Activated B cell treated with CpG ODN at 0.5 μM for 24 hours (primary cell): ENCODE measurements at regions not wholly inside any gene's neighbourhood (a gene's known extent, or its start where the extent isn't known, plus 50 kb on each side); places are given as distances from the start of the nearest gene placed in this dataset.

Experiments
- ATAC-seq: fragments of 200-7000 bp; cut with Tn5 transposase; one replicate; pipeline ENCODE4 v1.10.0; 2021; ENCODE audit warnings: low read depth, mild to moderate bottlenecking, moderate library complexity
- CTCF ChIA-PET: fragments of 350-600 bp; sonication (Branson Sonifier 250); formaldehyde crosslinking; loops from one replicate; lab custom pipeline; 2021; ENCODE audit warnings: antibody characterized with exemption; lab: Charles Lee
- POLR2A ChIA-PET: fragments of 350-600 bp; sonication (Branson Sonifier 250); formaldehyde crosslinking; loops from one replicate; lab custom pipeline; 2021; ENCODE audit warnings: antibody characterized with exemption; lab: Charles Lee
- DNase-seq: peaks from one replicate; pipeline ENCODE4 v3.0.0; 2022
- H3K27ac Mint-ChIP-seq: one replicate; pipeline ENCODE4 v1.8.0; 2020; ENCODE audit warnings: mixed read lengths
- H3K27me3 Mint-ChIP-seq: one replicate; pipeline ENCODE4 v1.8.0; 2021; ENCODE audit warnings: mixed read lengths
- H3K36me3 Mint-ChIP-seq: one replicate; pipeline ENCODE4 v1.8.0; 2021; ENCODE audit warnings: low read depth, mixed read lengths
- H3K4me1 Mint-ChIP-seq: one replicate; pipeline ENCODE4 v1.8.0; 2021; ENCODE audit warnings: mixed read lengths
- H3K4me3 Mint-ChIP-seq: one replicate; pipeline ENCODE4 v1.8.0; 2020; ENCODE audit warnings: mild to moderate bottlenecking, mixed read lengths
- H3K9me3 Mint-ChIP-seq: one replicate; pipeline ENCODE4 v1.8.0; 2020; ENCODE audit warnings: mixed read lengths
- intact Hi-C: fragments of 100-400 bp; cut with micrococcal nuclease; formaldehyde crosslinking; loops from one replicate; pipeline ENCODE4 v1.15.1; 2024
- TF ChIP-seq, protein P1 (sequence below): fragments of 200-600 bp; IDR thresholded peaks from one replicate; pipeline ENCODE4 v1.8.0; 2022; ENCODE audit warnings: antibody characterized with exemption, mild to moderate bottlenecking

DNA sequence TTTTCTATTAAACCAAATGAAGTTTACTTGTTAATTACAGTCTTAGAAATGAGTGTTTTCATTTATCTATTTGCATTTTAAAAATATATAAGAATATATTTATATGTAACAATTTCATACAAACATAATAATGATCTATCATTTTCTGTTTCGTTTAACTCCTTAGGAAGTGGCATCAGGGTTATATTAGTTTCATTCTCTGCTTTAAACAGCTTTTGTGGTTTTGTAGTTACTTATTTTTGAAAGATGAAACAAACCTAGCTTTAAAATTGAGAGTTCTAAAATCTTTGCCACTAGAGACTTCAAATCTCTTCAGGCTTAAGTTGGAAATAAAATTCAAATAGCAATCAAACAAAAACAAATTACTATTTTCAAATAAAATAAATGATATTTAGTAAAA lies 2110.6 kb downstream of the MRPL39 start:
- Mint-ChIP-seq H3K9me3 (no peaks in the 10 kb centered on the region), H3K4me3 (no peak overlapping the region), H3K4me1 (no peaks in the 10 kb centered on the region), H3K27ac (no peak overlapping the region), H3K27me3 (no peaks in the 10 kb centered on the region), H3K36me3 (no peaks in the 10 kb centered on the region)
- intact Hi-C loops, result no loop called here
- ChIA-PET CTCF (no interaction called here), POLR2A (no interaction called here)
- DNase-seq (no peak), ATAC-seq (no peak)
- TF ChIP-seq, protein P1, sequence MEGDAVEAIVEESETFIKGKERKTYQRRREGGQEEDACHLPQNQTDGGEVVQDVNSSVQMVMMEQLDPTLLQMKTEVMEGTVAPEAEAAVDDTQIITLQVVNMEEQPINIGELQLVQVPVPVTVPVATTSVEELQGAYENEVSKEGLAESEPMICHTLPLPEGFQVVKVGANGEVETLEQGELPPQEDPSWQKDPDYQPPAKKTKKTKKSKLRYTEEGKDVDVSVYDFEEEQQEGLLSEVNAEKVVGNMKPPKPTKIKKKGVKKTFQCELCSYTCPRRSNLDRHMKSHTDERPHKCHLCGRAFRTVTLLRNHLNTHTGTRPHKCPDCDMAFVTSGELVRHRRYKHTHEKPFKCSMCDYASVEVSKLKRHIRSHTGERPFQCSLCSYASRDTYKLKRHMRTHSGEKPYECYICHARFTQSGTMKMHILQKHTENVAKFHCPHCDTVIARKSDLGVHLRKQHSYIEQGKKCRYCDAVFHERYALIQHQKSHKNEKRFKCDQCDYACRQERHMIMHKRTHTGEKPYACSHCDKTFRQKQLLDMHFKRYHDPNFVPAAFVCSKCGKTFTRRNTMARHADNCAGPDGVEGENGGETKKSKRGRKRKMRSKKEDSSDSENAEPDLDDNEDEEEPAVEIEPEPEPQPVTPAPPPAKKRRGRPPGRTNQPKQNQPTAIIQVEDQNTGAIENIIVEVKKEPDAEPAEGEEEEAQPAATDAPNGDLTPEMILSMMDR, result no peak

DNA sequence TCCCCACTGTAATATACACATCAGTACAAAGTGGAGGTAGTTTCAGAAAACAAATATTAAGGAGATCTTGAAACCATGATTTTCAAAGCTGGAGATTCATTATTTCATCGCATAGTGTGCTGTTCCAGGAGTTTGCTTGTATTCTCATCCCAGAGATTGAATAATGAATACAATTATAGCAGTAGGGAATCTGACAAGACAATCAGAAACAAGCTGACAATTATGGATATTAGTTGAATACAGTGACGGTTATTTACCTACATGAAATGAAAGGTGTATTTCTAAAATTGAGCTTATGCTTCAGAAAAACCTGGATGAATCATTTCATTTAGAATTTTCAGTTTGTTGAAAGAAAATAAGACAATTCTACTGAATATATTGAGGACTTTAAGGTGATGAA lies 2119.0 kb downstream of the MRPL39 start:
- Mint-ChIP-seq H3K27me3 (no peaks in the 10 kb centered on the region), H3K9me3 (no peaks in the 10 kb centered on the region), H3K36me3 (no peaks in the 10 kb centered on the region), H3K4me1 (no peaks in the 10 kb centered on the region), H3K4me3 (no peak overlapping the region), H3K27ac (no peak overlapping the region)
- intact Hi-C loops, result no loop called here
- TF ChIP-seq, protein P1, result no peak
- ATAC-seq (no peak), DNase-seq (no peak)
- ChIA-PET CTCF (no interaction called here), POLR2A (no interaction called here)

DNA sequence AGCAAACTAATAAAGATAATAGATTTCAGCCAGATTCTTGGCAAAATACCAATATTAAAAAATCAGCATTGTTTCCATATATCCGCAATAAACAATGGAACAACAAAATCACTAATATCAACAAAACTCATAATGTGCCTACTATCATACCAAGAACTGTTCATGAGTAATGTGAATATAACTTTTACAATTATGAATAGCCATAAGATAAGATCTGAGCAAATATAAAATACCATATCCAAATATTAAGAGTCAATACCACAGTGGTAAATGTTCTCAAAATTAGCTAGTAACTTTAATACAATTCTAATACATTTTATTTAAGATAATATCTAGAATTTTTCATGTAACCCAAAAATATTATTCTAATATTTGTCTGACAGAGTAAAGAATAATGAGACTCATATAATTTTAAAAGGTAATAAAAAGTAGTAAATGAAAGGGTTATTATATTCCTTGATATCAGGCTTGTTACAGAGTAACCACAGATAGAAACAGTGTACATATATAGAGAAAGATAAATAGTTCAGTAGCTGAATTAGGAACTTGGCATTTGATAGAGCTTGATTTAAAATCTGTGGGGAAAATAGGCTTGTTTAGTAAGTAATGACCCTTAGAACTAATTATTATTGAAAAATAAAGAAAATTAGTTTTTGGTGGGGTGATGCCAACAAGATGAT lies 2126.6 kb downstream of the MRPL39 start:
- Mint-ChIP-seq H3K4me1 (no peaks in the 10 kb centered on the region), H3K36me3 (no peaks in the 10 kb centered on the region), H3K9me3 (no peaks in the 10 kb centered on the region), H3K4me3 (no peak overlapping the region), H3K27me3 (no peaks in the 10 kb centered on the region), H3K27ac (no peak overlapping the region)
- TF ChIP-seq, protein P1, result no peak
- CTCF ChIA-PET, result no interaction called here
- ATAC-seq (no peak), DNase-seq (no peak)
- intact Hi-C loops, result no loop called here
- POLR2A ChIA-PET, result no interaction called here

DNA sequence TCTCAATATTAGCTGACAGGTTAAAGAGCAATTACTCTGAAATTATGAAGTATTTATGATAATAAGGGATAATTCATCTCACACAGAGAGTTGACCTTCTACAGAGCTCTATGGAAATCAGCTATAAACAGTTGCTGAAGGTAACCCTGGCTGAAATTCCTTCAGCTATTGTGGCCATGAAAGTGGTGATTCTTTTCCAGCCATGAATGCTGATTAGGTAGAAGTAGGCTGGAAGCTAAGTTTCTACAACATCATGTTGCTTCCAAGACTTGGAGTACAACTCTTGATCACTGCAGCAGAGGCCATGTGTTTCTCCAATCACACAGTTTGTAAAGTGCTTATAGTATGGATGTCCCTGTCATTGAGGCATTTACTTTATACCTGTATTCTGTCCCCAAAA lies 2128.9 kb downstream of the MRPL39 start:
- no peak for DNase-seq
- no peaks in the 10 kb centered on the region for H3K9me3 Mint-ChIP-seq
- no peak overlapping the region for H3K4me3 Mint-ChIP-seq
- TF ChIP-seq, protein P1, result no peak
- no peaks in the 10 kb centered on the region for H3K4me1 Mint-ChIP-seq
- H3K27ac Mint-ChIP-seq, result no peak overlapping the region
- H3K36me3 Mint-ChIP-seq, result no peaks in the 10 kb centered on the region
- H3K27me3 Mint-ChIP-seq, result no peaks in the 10 kb centered on the region
- ChIA-PET CTCF (no interaction called here), POLR2A (no interaction called here)
- ATAC-seq, result no peak
- intact Hi-C loops, result no loop called here

DNA sequence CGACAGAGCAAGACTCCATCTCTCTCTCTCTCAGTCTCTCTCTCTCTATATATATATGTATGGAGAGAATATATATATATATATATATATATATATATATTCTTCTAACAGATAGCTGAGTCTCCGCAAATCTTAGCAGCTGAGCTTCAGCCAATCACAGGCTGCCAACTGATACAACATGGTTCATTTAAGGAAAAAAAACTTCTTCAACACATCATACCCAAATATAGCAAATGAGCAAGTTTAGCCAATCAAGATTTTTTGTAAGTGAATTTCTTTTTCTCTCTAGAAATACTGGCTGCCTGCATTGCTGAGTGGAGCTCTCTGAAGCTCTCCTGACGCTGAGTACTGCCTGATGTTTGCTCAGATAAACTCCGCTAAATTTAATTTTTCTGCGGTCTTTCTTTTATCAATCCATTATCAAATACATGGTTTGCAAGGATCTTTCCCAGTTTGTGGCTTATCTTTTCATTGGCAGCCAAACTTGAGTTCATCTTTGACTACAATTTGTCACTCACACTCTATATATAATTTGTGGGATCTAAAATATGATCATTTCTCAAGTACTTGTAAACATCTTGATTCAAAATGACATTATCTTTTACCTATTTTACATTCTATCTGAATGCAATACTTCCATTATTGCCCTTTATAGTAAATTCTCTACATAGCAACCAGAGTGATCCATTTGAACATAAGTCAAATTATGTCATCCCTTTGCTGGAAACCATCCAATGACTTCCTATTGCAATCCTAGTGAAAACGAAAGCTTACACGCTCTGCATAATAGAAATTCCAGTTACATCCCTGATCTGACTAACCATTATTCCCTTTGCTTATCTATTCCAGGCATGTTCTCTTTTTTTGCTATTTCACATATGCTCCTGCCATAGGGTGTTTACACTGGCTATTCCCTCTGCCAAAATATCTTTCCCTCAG lies 2131.7 kb downstream of the MRPL39 start:
- ATAC-seq (no peak), DNase-seq (no peak)
- H3K4me1 Mint-ChIP-seq, result no peaks in the 10 kb centered on the region
- POLR2A ChIA-PET, result no interaction called here
- no peaks in the 10 kb centered on the region for H3K9me3 Mint-ChIP-seq
- H3K27ac Mint-ChIP-seq, result no peak overlapping the region
- TF ChIP-seq, protein P1, result no peak
- intact Hi-C loops, result no loop called here
- CTCF ChIA-PET, result no interaction called here
- H3K4me3 Mint-ChIP-seq, result no peak overlapping the region
- no peaks in the 10 kb centered on the region for H3K27me3 Mint-ChIP-seq
- H3K36me3 Mint-ChIP-seq, result no peaks in the 10 kb centered on the region
